ENCODE measurements at regions not wholly inside any gene's neighbourhood (a gene's known extent, or its start where the extent isn't known, plus 50 kb on each side); places are given as distances from the start of the nearest gene placed in this dataset.
A peak's percentile ranks its signal among the peaks of the same experiment; 100 is the strongest.

- no peak overlapping the region for H3K27ac ChIP-seq (ENCODE audit: insufficient read length, low read depth, low read length)
- no peak overlapping the region for H3K18ac ChIP-seq (ENCODE audit: insufficient read length, low read depth, low read length)
- Mint-ChIP-seq H3K27ac (no peak overlapping the region), H3K9me3 (no peaks in the 10 kb centered on the region), H3K4me1 (peaks cover 2 to 3% of the 10 kb centered on the region in 2 experiments; a peak in 1 of 4 replicates), H3K4me3 (no peak overlapping the region), H3K36me3 (ENCODE audit: insufficient read depth in 1 of 3, low read depth in 3 of 3) (no peaks in the 10 kb centered on the region), H3K27me3 (ENCODE audit: low read depth) (no peaks in the 10 kb centered on the region; the same call in 1 of the 2 replicates)
- H3K27me3 ChIP-seq (ENCODE audit: insufficient read depth, low read length), result no peaks in the 10 kb centered on the region
- H3K56ac ChIP-seq (ENCODE audit: insufficient read length, low read depth, low read length), result no peak overlapping the region
- no peak overlapping the region for H2AK5ac ChIP-seq (ENCODE audit: insufficient read length, low read length)
- no CpG with 5 or more reads among the region's 8 CpGs for WGBS (ENCODE audit: extremely low coverage, insufficient read length, low lambda C conversion rate)
- H3K4ac ChIP-seq (ENCODE audit: low read depth, low read length), result no peak overlapping the region
- H2BK15ac ChIP-seq (ENCODE audit: low read depth, low read length), result no peak overlapping the region
- no peaks in the 10 kb centered on the region for H4K20me1 ChIP-seq (ENCODE audit: control insufficient read depth, insufficient read depth, insufficient read length)
- no peak overlapping the region for H3K14ac ChIP-seq (ENCODE audit: insufficient read depth, low read length)
- no peaks in the 10 kb centered on the region for H3K23me2 ChIP-seq (ENCODE audit: insufficient read length, low read depth, low read length, poor library complexity, severe bottlenecking)
- no peak overlapping the region for H4K8ac ChIP-seq (replicated peaks; ENCODE audit: insufficient read length, low read depth, low read length)
- no peak overlapping the region for H2BK20ac ChIP-seq (ENCODE audit: low read depth, low read length, poor library complexity, severe bottlenecking)
- no peak overlapping the region for H2BK120ac ChIP-seq (ENCODE audit: low read depth, low read length, poor library complexity, severe bottlenecking)
- H3T11ph ChIP-seq (ENCODE audit: low read length), result no peak overlapping the region
- H3K4me2 ChIP-seq (ENCODE audit: insufficient read depth, insufficient read length, low read length), result no peak overlapping the region
- TF ChIP-seq CTCF (conservative IDR thresholded peaks at IDR 0.05), result peak; percentile 94
- no peak overlapping the region for H4K5ac ChIP-seq (ENCODE audit: insufficient read length, low read depth, low read length)
- H2BK5ac ChIP-seq (ENCODE audit: insufficient read length, low read length), result no peak overlapping the region
- H4K91ac ChIP-seq (ENCODE audit: insufficient read length, low read depth, low read length), result no peak overlapping the region
- H2BK12ac ChIP-seq (ENCODE audit: insufficient read length, low read depth, low read length), result no peak overlapping the region
- no peaks in the 10 kb centered on the region for H3K79me2 ChIP-seq (ENCODE audit: insufficient read depth, low read length)
- no peak overlapping the region for H2AFZ ChIP-seq (ENCODE audit: low read length)
- H3K79me1 ChIP-seq (ENCODE audit: insufficient read depth, low read depth, low read length, poor library complexity, severe bottlenecking), result no peaks in the 10 kb centered on the region
- peak; percentile 84 for DNase-seq
- H3K9ac ChIP-seq (ENCODE audit: extremely low read depth, insufficient read length, low read length), result no peak overlapping the region
- no peaks in the 10 kb centered on the region for H3K9me3 ChIP-seq (ENCODE audit: control insufficient read depth, low read depth, low read length)
- no peaks in the 10 kb centered on the region for H3K4me1 ChIP-seq (ENCODE audit: insufficient read depth, low read length)
- H3K23ac ChIP-seq (ENCODE audit: insufficient read length, low read depth, low read length), result no peak overlapping the region
Measured at GRCh38 chr21:15483138-15483780, 246.5 kb upstream of the USP25 start.
